A549 (cell line): ENCODE measurements at regions not wholly inside any gene's neighbourhood (a gene's known extent, or its start where the extent isn't known, plus 50 kb on each side); places are given as distances from the start of the nearest gene placed in this dataset.

Experiments
- ATAC-seq, 2 experiments: fragments of 200-7000 bp in 1 of 2; fragments of >200 bp in 1 of 2; cut with Nextera tagmentation in 1 of 2; cut with Tn5 transposase in 1 of 2; 3 replicates each; pipeline versions ENCODE4 v1.8.0 to v1.9.1; 2018 to 2020; ENCODE audit warnings: mild to moderate bottlenecking in 1 of 2, moderate library complexity in 1 of 2
- CTCF ChIA-PET: fragments of 300-600 bp; sonication (Branson Sonifier 250); formaldehyde crosslinking; extraction: SDS; loops from one replicate; lab custom pipeline; 2021; ENCODE audit warnings: antibody characterized with exemption, inconsistent platforms; lab: Yijun Ruan, JAX
- POLR2A ChIA-PET: fragments of 350-600 bp; formaldehyde crosslinking; extraction: SDS; loops from one replicate; lab custom pipeline; 2021; ENCODE audit warnings: antibody characterized with exemption, inconsistent platforms; lab: Yijun Ruan, JAX
- DNase-seq, 2 experiments: peaks; one replicate each; pipeline versions ENCODE4 v3.0.0 to v3.0.0-alpha.2; 2011 to 2016; ENCODE audit warnings: low read depth in 1 of 2, low spot score in 1 of 2
- FAIRE-seq: peaks from 2 replicates; lab custom pipeline; 2011; peaks lifted over from hg19 to GRCh38; lab: Jason Lieb, UNC
- H3K27ac ChIP-seq, 2 experiments: fragments of >200 bp; sonication (Bioruptor Twin); formaldehyde crosslinking; 3 replicates each; pipeline ENCODE4 v1.5.1; 2016 to 2017
- H3K4me1 ChIP-seq: fragments of >200 bp; sonication (Bioruptor Twin); formaldehyde crosslinking; 3 replicates; pipeline ENCODE4 v1.6.1; 2016
- H3K4me2 ChIP-seq: fragments of >200 bp; sonication (Bioruptor Twin); formaldehyde crosslinking; 3 replicates; pipeline ENCODE4 v1.6.1; 2016
- H3K4me3 ChIP-seq: fragments of >200 bp; sonication (Bioruptor Twin); formaldehyde crosslinking; 3 replicates; pipeline ENCODE4 v1.5.1; 2016
- H3K9me3 ChIP-seq: fragments of >200 bp; sonication (Bioruptor Twin); formaldehyde crosslinking; 3 replicates; pipeline ENCODE4 v1.6.1; 2016
- BCL3 ChIP-seq: fragments of >200 bp; sonication (Bioruptor Twin); formaldehyde crosslinking; IDR thresholded peaks from 3 replicates; pipeline ENCODE4 v1.6.1; 2016
- CBX8 ChIP-seq: fragments of 200-600 bp; sonication (generic); IDR thresholded peaks from 2 replicates; pipeline ENCODE4 v1.6.1; 2016
- CHD2 ChIP-seq: fragments of 150-350 bp; IDR thresholded peaks from 2 replicates; pipeline ENCODE4 v1.6.1; 2014; ENCODE audit warnings: low read length; ENCODE audit not compliant: partially characterized antibody
- CHD4 ChIP-seq: fragments of 200-600 bp; sonication (generic); IDR thresholded peaks from 2 replicates; pipeline ENCODE4 v1.6.1; 2016; ENCODE audit warnings: antibody characterized with exemption, mild to moderate bottlenecking, borderline replicate concordance
- CTCF ChIP-seq: fragments of >200 bp; sonication (Bioruptor Twin); formaldehyde crosslinking; IDR thresholded peaks from 3 replicates; pipeline ENCODE4 v1.5.1; 2016
- E2F6 ChIP-seq: IDR thresholded peaks from 2 replicates; pipeline ENCODE4 v1.6.1; 2012; ENCODE audit warnings: low read depth, borderline replicate concordance
- EHF ChIP-seq: fragments of 250-450 bp; sonication (Bioruptor Pico); IDR thresholded peaks from 2 replicates; pipeline ENCODE4 v1.5.0; 2020; ENCODE audit warnings: mild to moderate bottlenecking
- EHMT2 ChIP-seq: fragments of 200-600 bp; sonication (generic); IDR thresholded peaks from 2 replicates; pipeline ENCODE4 v1.6.1; 2016; ENCODE audit warnings: antibody characterized with exemption, low read depth, mild to moderate bottlenecking, moderate library complexity
- ESRRA ChIP-seq: fragments of 150-350 bp; IDR thresholded peaks from 2 replicates; pipeline ENCODE4 v1.6.1; 2014; ENCODE audit warnings: mild to moderate bottlenecking, low read length, borderline replicate concordance
- GATA3 ChIP-seq: IDR thresholded peaks from 2 replicates; pipeline ENCODE4 v1.6.1; 2012; ENCODE audit warnings: borderline replicate concordance
- HDAC2 ChIP-seq: fragments of 200-600 bp; sonication (generic); IDR thresholded peaks from 2 replicates; pipeline ENCODE4 v1.6.1; 2016
- HMGXB4 ChIP-seq: fragments of 250-450 bp; sonication (Bioruptor Pico); IDR thresholded peaks from 2 replicates; pipeline ENCODE4 v1.5.0; 2021; ENCODE audit warnings: mild to moderate bottlenecking, moderate library complexity, borderline replicate concordance
- HOXA7 ChIP-seq: fragments of 250-450 bp; sonication (Bioruptor Pico); IDR thresholded peaks from 2 replicates; pipeline ENCODE4 v1.5.0; 2020; ENCODE audit warnings: mild to moderate bottlenecking, moderate library complexity
- HOXB5 ChIP-seq: fragments of 250-450 bp; sonication (Bioruptor Pico); IDR thresholded peaks from 2 replicates; pipeline ENCODE4 v1.5.0; 2020; ENCODE audit warnings: mild to moderate bottlenecking, moderate library complexity
- JUN ChIP-seq, 2 experiments: fragments of >200 bp; sonication (Bioruptor Twin); formaldehyde crosslinking; IDR thresholded peaks; 2 replicates in 1 of 2; 3 replicates in 1 of 2; pipeline ENCODE4 v1.6.1; 2016 to 2017
- KDM5A ChIP-seq: fragments of 200-600 bp; sonication (generic); IDR thresholded peaks from 2 replicates; pipeline ENCODE4 v1.6.1; 2016; ENCODE audit warnings: antibody characterized with exemption, mild to moderate bottlenecking
- MYC ChIP-seq: IDR thresholded peaks from 2 replicates; pipeline ENCODE4 v1.6.1; 2012; ENCODE audit warnings: mild to moderate bottlenecking, inconsistent platforms, low read length, improper control_type of control experiment, borderline replicate concordance
- NFE2L2 ChIP-seq: fragments of 150-350 bp; conservative IDR thresholded peaks from 2 replicates; pipeline ENCODE4 v1.6.1; 2014; ENCODE audit warnings: low read length
- POLR2A ChIP-seq: IDR thresholded peaks from 2 replicates; pipeline ENCODE4 v1.6.1; 2012; ENCODE audit warnings: mild to moderate bottlenecking, low read length
- POLR2AphosphoS2 ChIP-seq: conservative IDR thresholded peaks from 2 replicates; pipeline ENCODE4 v1.6.1; 2012; ENCODE audit warnings: low read length, improper control_type of control experiment, inconsistent platforms
- RAD21 ChIP-seq, 2 experiments: fragments of >200 bp in 1 of 2; sonication (Bioruptor Twin) in 1 of 2; formaldehyde crosslinking in 1 of 2; IDR thresholded peaks in 1 of 2; conservative IDR thresholded peaks in 1 of 2; 2 replicates in 1 of 2; 3 replicates in 1 of 2; pipeline ENCODE4 v1.6.1; 2012 to 2018; ENCODE audit warnings: inconsistent platforms in 1 of 2
- RCOR1 ChIP-seq: fragments of 150-350 bp; IDR thresholded peaks from 2 replicates; pipeline ENCODE4 v1.6.1; 2014; ENCODE audit warnings: antibody characterized with exemption, low read length, low read depth
- REST ChIP-seq: fragments of 200-600 bp; sonication (generic); IDR thresholded peaks from 2 replicates; pipeline ENCODE4 v1.6.1; 2016; ENCODE audit warnings: antibody characterized with exemption, mild to moderate bottlenecking, moderate library complexity
- TP53 ChIP-seq: fragments of 250-450 bp; sonication (Bioruptor Pico); IDR thresholded peaks from 2 replicates; pipeline ENCODE4 v1.5.0; 2021; ENCODE audit warnings: mild to moderate bottlenecking, moderate library complexity
- ZC3H11A ChIP-seq: fragments of 450-650 bp; IDR thresholded peaks from 2 replicates; pipeline ENCODE4 v1.6.1; 2014; ENCODE audit warnings: antibody characterized with exemption, mild to moderate bottlenecking
- ZFP36 ChIP-seq: fragments of 450-650 bp; IDR thresholded peaks from 2 replicates; pipeline ENCODE4 v1.6.1; 2014; ENCODE audit warnings: borderline replicate concordance; ENCODE audit not compliant: partially characterized antibody
- WGBS: methylation state at CpG from one replicate; pipeline ENCODE4 v1.1.6; 2017; ENCODE audit errors: missing lambda C conversion rate; 5-methylcytosine and 5-hydroxymethylcytosine counted together
- TF ChIP-seq, protein P1 (sequence below): IDR thresholded peaks from 2 replicates; pipeline ENCODE4 v1.6.1; 2012

DNA sequence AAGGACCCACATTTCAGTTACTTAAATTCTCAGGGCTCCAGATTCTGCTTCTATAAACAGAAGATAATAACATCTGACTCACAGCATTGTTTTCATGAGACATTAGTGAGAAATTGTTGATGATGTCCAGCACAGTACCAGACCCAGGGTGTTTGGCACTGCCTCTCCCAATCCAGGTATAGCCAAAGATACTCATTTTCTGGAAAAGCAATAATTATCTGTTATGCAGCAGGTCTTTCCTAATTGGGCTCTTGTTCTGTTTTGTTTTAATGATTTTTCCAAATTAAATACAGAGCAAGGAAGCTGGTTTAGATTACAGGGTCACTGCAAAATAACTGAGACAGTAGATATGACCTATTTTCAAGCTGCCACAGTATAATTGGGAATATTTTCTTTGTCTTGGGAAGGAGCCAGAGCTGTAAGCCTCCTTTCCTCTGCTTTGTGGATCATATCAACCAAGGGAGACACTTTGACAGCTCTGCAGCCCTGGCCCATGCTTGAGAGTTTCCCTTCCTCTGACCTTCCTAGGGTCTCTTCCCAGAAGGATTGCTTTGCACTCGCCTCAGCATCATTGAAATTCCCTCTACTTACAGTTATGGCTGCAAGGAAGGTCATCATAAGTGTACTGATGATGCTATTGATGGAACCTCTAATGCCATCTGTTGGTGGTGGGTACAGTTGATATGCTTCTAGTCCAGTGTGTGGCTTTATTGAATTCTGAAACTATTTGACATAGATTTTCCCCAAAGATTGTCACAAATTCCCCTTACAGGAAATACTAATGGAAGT, 522.4 kb upstream of the ADAMTS9 start:
- 0% methylated on average over 1 of the region's 1 CpG for WGBS
- no peak overlapping the region for H3K27ac ChIP-seq
- no peak for TF ChIP-seq ESRRA
- no peak for TF ChIP-seq REST
- TF ChIP-seq ZFP36: no peak
- TF ChIP-seq TP53 (CRISPR knock-in tag): no peak
- TF ChIP-seq POLR2A: no peak
- no peak for TF ChIP-seq HOXB5
- no peak for TF ChIP-seq EHMT2
- TF ChIP-seq CHD2: no peak
- TF ChIP-seq CHD4: no peak
- TF ChIP-seq RCOR1: no peak
- TF ChIP-seq CTCF: no peak
- no peak for TF ChIP-seq EHF (CRISPR knock-in tag)
- TF ChIP-seq POLR2AphosphoS2: no peak
- no peak for TF ChIP-seq HDAC2
- no peak for TF ChIP-seq E2F6
- TF ChIP-seq, protein P1, sequence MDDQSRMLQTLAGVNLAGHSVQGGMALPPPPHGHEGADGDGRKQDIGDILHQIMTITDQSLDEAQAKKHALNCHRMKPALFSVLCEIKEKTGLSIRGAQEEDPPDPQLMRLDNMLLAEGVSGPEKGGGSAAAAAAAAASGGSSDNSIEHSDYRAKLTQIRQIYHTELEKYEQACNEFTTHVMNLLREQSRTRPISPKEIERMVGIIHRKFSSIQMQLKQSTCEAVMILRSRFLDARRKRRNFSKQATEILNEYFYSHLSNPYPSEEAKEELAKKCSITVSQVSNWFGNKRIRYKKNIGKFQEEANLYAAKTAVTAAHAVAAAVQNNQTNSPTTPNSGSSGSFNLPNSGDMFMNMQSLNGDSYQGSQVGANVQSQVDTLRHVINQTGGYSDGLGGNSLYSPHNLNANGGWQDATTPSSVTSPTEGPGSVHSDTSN: no peak
- no peak for TF ChIP-seq NFE2L2
- POLR2A ChIA-PET: no interaction called here
- FAIRE-seq (no peak), DNase-seq (no peak), ATAC-seq (no peak)
- no peaks in the 10 kb centered on the region for H3K9me3 ChIP-seq
- CTCF ChIA-PET: no interaction called here
- no peak overlapping the region for H3K4me3 ChIP-seq
- H3K4me1 ChIP-seq: no peaks in the 10 kb centered on the region
- no peak overlapping the region for H3K4me2 ChIP-seq

DNA sequence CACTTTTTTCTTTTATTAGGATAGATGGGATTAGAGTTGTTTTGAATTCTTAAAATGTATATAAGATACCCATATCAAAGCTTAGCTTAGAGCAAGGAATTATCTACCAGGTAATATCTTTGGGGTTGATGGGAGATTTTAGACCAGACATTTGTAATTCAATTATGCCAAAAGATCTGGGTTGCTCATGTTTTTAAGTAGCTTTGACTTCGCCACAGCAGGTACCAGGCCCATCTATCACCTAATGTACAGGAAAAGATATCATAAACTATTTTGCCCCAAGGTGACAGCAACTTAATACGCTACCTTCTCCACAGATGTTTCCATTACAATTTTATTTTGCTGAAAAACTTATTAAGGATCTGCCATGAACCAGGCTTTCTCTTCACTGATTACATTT, 514.6 kb upstream of the ADAMTS9 start:
- H3K4me3 ChIP-seq: no peak overlapping the region
- POLR2A ChIA-PET: no interaction called here
- no peaks in the 10 kb centered on the region for H3K9me3 ChIP-seq
- no peak overlapping the region for H3K27ac ChIP-seq
- CTCF ChIA-PET: no interaction called here
- H3K4me1 ChIP-seq: no peaks in the 10 kb centered on the region
- H3K4me2 ChIP-seq: no peak overlapping the region
- 25% methylated on average over 2 of the region's 2 CpGs for WGBS
- FAIRE-seq: no peak
- DNase-seq: no peak
- no peak for ATAC-seq
- TF ChIP-seq GATA3 (no peak), ZFP36 (no peak), E2F6 (no peak), KDM5A (no peak), JUN (IDR thresholded peaks at IDR 0.05) (no peak), EHMT2 (no peak), CHD4 (no peak), MYC (no peak), HMGXB4 (CRISPR knock-in tag) (no peak), CBX8 (no peak), BCL3 (no peak), RAD21 (conservative IDR thresholded peaks at IDR 0.05 in 1 of 2, IDR thresholded peaks at IDR 0.05 in 1 of 2) (no peak), ZC3H11A (no peak), HOXB5 (no peak), HOXA7 (CRISPR knock-in tag) (no peak)
